ENCODE measurements at regions not wholly inside any gene's neighbourhood (a gene's known extent, or its start where the extent isn't known, plus 50 kb on each side); places are given as distances from the start of the nearest gene placed in this dataset.

GRCh38 chr2:75337016-75337415, 137.7 kb upstream of the TACR1 start:
- TF ChIP-seq CTCF (IDR thresholded peaks at IDR 0.05; ENCODE audit: low read depth, low read length) (no peak), POLR2A (IDR thresholded peaks at IDR 0.05; ENCODE audit: extremely low read depth, insufficient read length) (no peak), MYC (IDR thresholded peaks at IDR 0.05; ENCODE audit: low read depth, low read length) (no peak)
- TF ChIP-seq, protein P1, sequence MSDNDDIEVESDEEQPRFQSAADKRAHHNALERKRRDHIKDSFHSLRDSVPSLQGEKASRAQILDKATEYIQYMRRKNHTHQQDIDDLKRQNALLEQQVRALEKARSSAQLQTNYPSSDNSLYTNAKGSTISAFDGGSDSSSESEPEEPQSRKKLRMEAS (IDR thresholded peaks at IDR 0.05; ENCODE audit: low read depth, low read length), result no peak
